ENCODE measurements at regions not wholly inside any gene's neighbourhood (a gene's known extent, or its start where the extent isn't known, plus 50 kb on each side); places are given as distances from the start of the nearest gene placed in this dataset.

- TF ChIP-seq CTCF (IDR thresholded peaks at IDR 0.05): no peak
- TF ChIP-seq POLR2A (IDR thresholded peaks at IDR 0.05): no peak
- no peak for TF ChIP-seq EP300 (IDR thresholded peaks at IDR 0.05)
These were observed 122.8 kb upstream of the PRR20G start for GRCh38 chr3:127410678-127411077.
